Ovary (tissue), 3 donors: ENCODE measurements at regions not wholly inside any gene's neighbourhood (a gene's known extent, or its start where the extent isn't known, plus 50 kb on each side); places are given as distances from the start of the nearest gene placed in this dataset.

Experiments used
- CTCF ChIP-seq, 3 donors: fragments of 450-650 bp in 2 of 3; fragments of 200-600 bp in 1 of 3; IDR thresholded peaks; one replicate each; pipeline versions ENCODE4 v1.5.1 to v1.8.0; 2016 to 2022; ENCODE audit warnings: antibody characterized with exemption in 3 of 3, mild to moderate bottlenecking in 1 of 3
- POLR2A ChIP-seq: fragments of 450-650 bp; IDR thresholded peaks from one replicate; pipeline ENCODE4 v1.6.1; 2017; ENCODE audit warnings: antibody characterized with exemption, mild to moderate bottlenecking, moderate library complexity
- donor health status: DM: no; HTN: no; CAD: no.

- no peak for TF ChIP-seq CTCF (IDR thresholded peaks at IDR 0.05)
- TF ChIP-seq POLR2A = no peak
These were observed 142.1 kb downstream of the FOXA2 start for GRCh38 chr20:22442318-22442717.
